Prostate gland (tissue), 2 donors: ENCODE measurements at regions not wholly inside any gene's neighbourhood (a gene's known extent, or its start where the extent isn't known, plus 50 kb on each side); places are given as distances from the start of the nearest gene placed in this dataset.

ENCODE experiments used
- DNase-seq: peaks from one replicate; pipeline ENCODE4 v3.0.0-alpha.2; 2019; ENCODE audit warnings: low spot score
- H3K27ac ChIP-seq, 2 donors: fragments of 200-600 bp; sonication (generic); 2 replicates each; pipeline ENCODE4 v1.5.1; 2017 to 2019
- H3K27me3 ChIP-seq: fragments of 200-600 bp; sonication (generic); replicated peaks from 2 replicates; pipeline ENCODE4 v1.5.1; 2019; ENCODE audit not compliant: insufficient read depth
- H3K36me3 ChIP-seq, 2 donors: fragments of 200-600 bp; sonication (generic); 1 replicate in 1 of 2; 2 replicates in 1 of 2; pipeline versions ENCODE4 v1.5.1 to v1.8.1; 2017 to 2019
- H3K4me1 ChIP-seq: fragments of 200-600 bp; sonication (generic); replicated peaks from 2 replicates; pipeline ENCODE4 v1.5.1; 2019
- H3K4me3 ChIP-seq, 2 donors: fragments of 200-600 bp; sonication (generic); 2 replicates each; pipeline ENCODE4 v1.5.1; 2017 to 2019
- H3K9me3 ChIP-seq: fragments of 200-600 bp; sonication (generic); 2 replicates; pipeline ENCODE4 v1.5.1; 2017
- POLR2A ChIP-seq: fragments of 450-650 bp; IDR thresholded peaks from one replicate; pipeline ENCODE4 v1.6.1; 2016; ENCODE audit warnings: antibody characterized with exemption, mild to moderate bottlenecking
- POLR2AphosphoS5 ChIP-seq: sonication (generic); formaldehyde crosslinking; IDR thresholded peaks from one replicate; pipeline ENCODE4 v1.6.1; 2017; ENCODE audit warnings: antibody characterized with exemption
- WGBS: methylation state at CpG from one replicate; pipeline ENCODE4 v1.1.5; 2018; 5-methylcytosine and 5-hydroxymethylcytosine counted together
- intact Hi-C: fragments of 100-400 bp; cut with DNase I; formaldehyde crosslinking; loops from one replicate; pipeline ENCODE4 v1.14.2; 2022
- TF ChIP-seq, protein P1 (sequence below), 4 experiments: fragments of 200-600 bp in 2 of 4; fragments of 450-650 bp in 2 of 4; sonication (generic) in 2 of 4; IDR thresholded peaks; 1 replicate in 3 of 4; 2 replicates in 1 of 4; pipeline ENCODE4 v1.5.1; 2016 to 2019; ENCODE audit warnings: antibody characterized with exemption in 4 of 4, mild to moderate bottlenecking in 2 of 4, moderate library complexity in 2 of 4

- WGBS = 31% methylated on average over 21 of the region's 21 CpGs
- intact Hi-C loops = no loop called here
- no peak overlapping the region for H3K27ac ChIP-seq
- H3K9me3 ChIP-seq = no peaks in the 10 kb centered on the region
- DNase-seq = no peak
- H3K36me3 ChIP-seq = no peaks in the 10 kb centered on the region
- TF ChIP-seq POLR2A (no peak), POLR2AphosphoS5 (no peak)
- TF ChIP-seq, protein P1, sequence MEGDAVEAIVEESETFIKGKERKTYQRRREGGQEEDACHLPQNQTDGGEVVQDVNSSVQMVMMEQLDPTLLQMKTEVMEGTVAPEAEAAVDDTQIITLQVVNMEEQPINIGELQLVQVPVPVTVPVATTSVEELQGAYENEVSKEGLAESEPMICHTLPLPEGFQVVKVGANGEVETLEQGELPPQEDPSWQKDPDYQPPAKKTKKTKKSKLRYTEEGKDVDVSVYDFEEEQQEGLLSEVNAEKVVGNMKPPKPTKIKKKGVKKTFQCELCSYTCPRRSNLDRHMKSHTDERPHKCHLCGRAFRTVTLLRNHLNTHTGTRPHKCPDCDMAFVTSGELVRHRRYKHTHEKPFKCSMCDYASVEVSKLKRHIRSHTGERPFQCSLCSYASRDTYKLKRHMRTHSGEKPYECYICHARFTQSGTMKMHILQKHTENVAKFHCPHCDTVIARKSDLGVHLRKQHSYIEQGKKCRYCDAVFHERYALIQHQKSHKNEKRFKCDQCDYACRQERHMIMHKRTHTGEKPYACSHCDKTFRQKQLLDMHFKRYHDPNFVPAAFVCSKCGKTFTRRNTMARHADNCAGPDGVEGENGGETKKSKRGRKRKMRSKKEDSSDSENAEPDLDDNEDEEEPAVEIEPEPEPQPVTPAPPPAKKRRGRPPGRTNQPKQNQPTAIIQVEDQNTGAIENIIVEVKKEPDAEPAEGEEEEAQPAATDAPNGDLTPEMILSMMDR (IDR thresholded peaks at IDR 0.05) = no peak
- no peak overlapping the region for H3K4me3 ChIP-seq
- peaks cover 7% of the 10 kb centered on the region for H3K27me3 ChIP-seq
- H3K4me1 ChIP-seq = no peaks in the 10 kb centered on the region
Observed at GRCh38 chr17:36661047-36661666, 59.8 kb downstream of the MRM1 start.

GRCh38 chr17:36661688-36662087 lies 60.3 kb downstream of the MRM1 start:
- TF ChIP-seq POLR2AphosphoS5 = no peak
- TF ChIP-seq POLR2A = no peak
- TF ChIP-seq, protein P1 (IDR thresholded peaks at IDR 0.05) = no peak
- Histone ChIP-seq H3K27me3 (peaks cover 7% of the 10 kb centered on the region), H3K9me3 (no peaks in the 10 kb centered on the region), H3K4me1 (no peaks in the 10 kb centered on the region), H3K36me3 (no peaks in the 10 kb centered on the region), H3K4me3 (no peak overlapping the region), H3K27ac (no peak overlapping the region)
- 86% methylated on average over 9 of the region's 9 CpGs for WGBS
- DNase-seq = no peak
- intact Hi-C loops = no loop called here

DNA sequence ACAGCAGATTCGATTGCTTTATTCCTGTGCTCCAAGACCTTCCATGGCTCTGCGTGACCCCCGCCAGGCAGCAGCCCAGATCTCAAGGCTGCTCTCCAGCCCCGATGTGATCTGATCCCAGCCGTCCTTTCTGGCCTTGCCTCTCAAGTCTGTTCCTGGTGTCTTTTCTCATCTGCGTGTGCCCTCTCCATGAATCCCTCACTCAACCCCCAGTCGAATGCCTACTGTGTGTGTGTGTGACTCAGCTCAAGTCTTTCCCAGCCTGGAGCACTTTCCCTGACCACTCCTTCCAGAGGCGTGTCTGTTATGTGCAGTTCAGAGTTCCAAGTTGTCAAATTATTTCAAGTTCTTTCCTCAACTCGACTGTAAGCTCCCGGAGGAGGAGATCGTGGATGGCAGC lies 64.0 kb downstream of the MRM1 start:
- TF ChIP-seq POLR2AphosphoS5 (no peak), POLR2A (no peak)
- TF ChIP-seq, protein P1 (IDR thresholded peaks at IDR 0.05) = no peak
- WGBS = 71% methylated on average over 11 of the region's 11 CpGs
- intact Hi-C loops = no loop called here
- Histone ChIP-seq H3K27ac (no peak overlapping the region), H3K9me3 (no peaks in the 10 kb centered on the region), H3K4me1 (no peaks in the 10 kb centered on the region), H3K27me3 (peaks cover 3% of the 10 kb centered on the region), H3K4me3 (no peak overlapping the region), H3K36me3 (no peaks in the 10 kb centered on the region)
- DNase-seq = no peak

- no peak for DNase-seq
- intact Hi-C loops = no loop called here
- TF ChIP-seq, protein P1 (IDR thresholded peaks at IDR 0.05) = no peak
- TF ChIP-seq POLR2AphosphoS5 = no peak
Observed at GRCh38 chr17:36667922-36668321, 66.5 kb downstream of the MRM1 start.

DNA sequence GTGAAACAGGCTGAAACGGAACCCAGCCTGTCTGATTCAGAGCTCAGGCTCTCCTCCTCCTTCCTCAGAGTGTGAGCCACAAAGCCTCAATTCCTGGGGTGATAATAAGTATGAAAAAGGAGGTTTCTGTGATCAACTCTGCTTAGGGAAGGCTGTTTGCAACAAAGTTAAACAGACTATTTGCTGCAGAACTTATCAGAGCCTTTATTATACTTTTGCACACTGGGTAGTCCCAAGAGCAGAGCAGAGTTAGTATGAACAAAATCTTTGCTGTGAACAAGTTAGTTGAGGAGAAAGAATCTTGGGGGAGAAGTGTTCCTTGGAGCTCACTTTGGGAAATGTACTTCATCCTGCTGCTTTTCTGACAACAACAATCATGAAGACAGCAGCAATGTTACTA lies 67.4 kb downstream of the MRM1 start:
- WGBS = 70% methylated on average over 1 of the region's 1 CpG
- DNase-seq = no peak
- intact Hi-C loops = no loop called here

More at GRCh38 chr17:36667922-36668321, 66.5 kb downstream of the MRM1 start:
- Histone ChIP-seq H3K4me3 (no peak overlapping the region), H3K36me3 (no peaks in the 10 kb centered on the region), H3K9me3 (no peaks in the 10 kb centered on the region), H3K4me1 (no peaks in the 10 kb centered on the region), H3K27ac (no peak overlapping the region), H3K27me3 (peaks cover 3% of the 10 kb centered on the region)
- 74% methylated on average over 2 of the region's 2 CpGs for WGBS

More for the DNA sequence above, 67.4 kb downstream of the MRM1 start:
- Histone ChIP-seq H3K36me3 (no peaks in the 10 kb centered on the region), H3K4me3 (no peak overlapping the region), H3K4me1 (no peaks in the 10 kb centered on the region), H3K27ac (no peak overlapping the region), H3K27me3 (peaks cover 3% of the 10 kb centered on the region), H3K9me3 (no peaks in the 10 kb centered on the region)
- TF ChIP-seq, protein P1 (IDR thresholded peaks at IDR 0.05) = no peak
- TF ChIP-seq POLR2AphosphoS5 (no peak), POLR2A (no peak)
